ENCODE measurements at regions not wholly inside any gene's neighbourhood (a gene's known extent, or its start where the extent isn't known, plus 50 kb on each side); places are given as distances from the start of the nearest gene placed in this dataset.
"Not testable (repeated sequence)": the region's sequence is repeated elsewhere in the genome, so short reads cannot be mapped to it uniquely, and the experiment has no call there.

- peak; percentile 81 for DNase-seq (ENCODE audit: low read depth)
These were observed 66.7 kb upstream of the ATP2B1 start for GRCh38 chr12:89775063-89775985.

GRCh38 chr12:89774645-89775044 lies 66.0 kb upstream of the ATP2B1 start:
- no peak for DNase-seq (ENCODE audit: low read depth)

- peak; percentile 76 for DNase-seq (ENCODE audit: low read depth)
These were observed 61.8 kb upstream of the ATP2B1 start for GRCh38 chr12:89770391-89770790.

- DNase-seq (ENCODE audit: low read depth): no peak
These were observed 60.8 kb upstream of the ATP2B1 start for GRCh38 chr12:89769483-89769818.

GRCh38 chr12:89768586-89769482 lies 60.2 kb upstream of the ATP2B1 start:
- DNase-seq (ENCODE audit: low read depth): peak; percentile 99

- no peak for DNase-seq (ENCODE audit: low read depth)
These were observed 57.6 kb upstream of the ATP2B1 start for GRCh38 chr12:89765959-89766824.

GRCh38 chr12:89764164-89764563 lies 55.5 kb upstream of the ATP2B1 start:
- not testable (repeated sequence) for DNase-seq (ENCODE audit: low read depth)

GRCh38 chr12:89762498-89763170 lies 54.0 kb upstream of the ATP2B1 start:
- DNase-seq (ENCODE audit: low read depth): no peak

GRCh38 chr12:89760783-89761182 lies 52.1 kb upstream of the ATP2B1 start:
- DNase-seq (ENCODE audit: low read depth): no peak

Measured in EH (cell line).